ENCODE measurements at regions not wholly inside any gene's neighbourhood (a gene's known extent, or its start where the extent isn't known, plus 50 kb on each side); places are given as distances from the start of the nearest gene placed in this dataset.

- ATAC-seq: peak; percentile 99
- TF ChIP-seq ESRRG (CRISPR knock-in tag; IDR thresholded peaks at IDR 0.05) (no peak), CSDC2 (CRISPR knock-in tag; IDR thresholded peaks at IDR 0.05) (0 out of 2 replicates have a peak, but pooled peaks have one; percentile 45), ZFP30 (CRISPR knock-in tag; IDR thresholded peaks at IDR 0.05) (no peak), ISL1 (CRISPR knock-in tag; IDR thresholded peaks at IDR 0.05) (peak; percentile 99), GLIS3 (CRISPR knock-in tag; IDR thresholded peaks at IDR 0.05) (0 out of 2 replicates have a peak, but pooled peaks have one; percentile 85), OSR1 (CRISPR knock-in tag; IDR thresholded peaks at IDR 0.05) (no peak), ARNTL (CRISPR knock-in tag; IDR thresholded peaks at IDR 0.05; ENCODE audit: borderline replicate concordance, low read depth) (no peak), BACH2 (CRISPR knock-in tag; IDR thresholded peaks at IDR 0.05; ENCODE audit: borderline replicate concordance) (no peak), ZFP3 (CRISPR knock-in tag; IDR thresholded peaks at IDR 0.05) (peak; percentile 74), TSHZ2 (CRISPR knock-in tag; IDR thresholded peaks at IDR 0.05) (no peak; the same call in 1 of the 2 replicates), ZC3H10 (CRISPR knock-in tag; IDR thresholded peaks at IDR 0.05) (peak; percentile 38; the same call in 1 of the 2 replicates), PATZ1 (CRISPR knock-in tag; IDR thresholded peaks at IDR 0.05; ENCODE audit: borderline replicate concordance) (0 out of 2 replicates have a peak, but pooled peaks have one; percentile 48), POU6F1 (CRISPR knock-in tag; IDR thresholded peaks at IDR 0.05; ENCODE audit: borderline replicate concordance, low read depth) (no peak), CSRNP3 (CRISPR knock-in tag; IDR thresholded peaks at IDR 0.05) (no peak), ZNF565 (CRISPR knock-in tag; conservative IDR thresholded peaks at IDR 0.05; ENCODE audit: low read depth) (no peak), SNAI2 (CRISPR knock-in tag; IDR thresholded peaks at IDR 0.05) (no peak), PPARA (CRISPR knock-in tag; IDR thresholded peaks at IDR 0.05; ENCODE audit: borderline replicate concordance) (no peak)
Observed at GRCh38 chr5:99005506-99005905, 76.7 kb upstream of the CHD1 start.

DNA sequence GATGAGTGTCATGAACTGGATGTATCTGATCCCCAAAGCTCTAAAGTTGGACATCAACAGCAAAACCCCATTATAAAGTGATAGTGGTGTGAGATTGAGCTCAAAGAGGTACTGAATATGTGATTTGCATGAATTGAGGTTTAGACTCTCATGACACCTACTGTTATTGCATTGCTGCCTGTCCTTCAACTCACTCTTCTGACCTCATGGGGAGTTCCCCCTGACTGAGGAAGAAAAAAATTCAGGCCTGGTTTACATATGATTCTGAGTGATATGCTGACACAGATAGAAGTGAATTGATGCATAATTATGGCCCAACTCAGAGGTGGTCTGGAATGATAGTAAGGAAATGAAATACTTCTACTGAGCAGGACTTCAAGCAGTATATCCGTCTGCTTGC is 76.2 kb upstream of the CHD1 start:
- no peak for TF ChIP-seq TCF4 (CRISPR knock-in tag; IDR thresholded peaks at IDR 0.05; ENCODE audit: borderline replicate concordance)
- no peak for TF ChIP-seq ZFP30 (CRISPR knock-in tag; IDR thresholded peaks at IDR 0.05)
- TF ChIP-seq TOX (CRISPR knock-in tag; IDR thresholded peaks at IDR 0.05; ENCODE audit: borderline replicate concordance): no peak
- no peak for TF ChIP-seq ARNTL (CRISPR knock-in tag; IDR thresholded peaks at IDR 0.05; ENCODE audit: borderline replicate concordance, low read depth)
- no peak for TF ChIP-seq SNAI2 (CRISPR knock-in tag; IDR thresholded peaks at IDR 0.05)
- no peak for TF ChIP-seq GLIS3 (CRISPR knock-in tag; IDR thresholded peaks at IDR 0.05)
- no peak for TF ChIP-seq TSHZ2 (CRISPR knock-in tag; IDR thresholded peaks at IDR 0.05)
- no peak for TF ChIP-seq OSR1 (CRISPR knock-in tag; IDR thresholded peaks at IDR 0.05)
- TF ChIP-seq ZFP3 (CRISPR knock-in tag; IDR thresholded peaks at IDR 0.05): no peak
- TF ChIP-seq ESRRG (CRISPR knock-in tag; IDR thresholded peaks at IDR 0.05): no peak
- no peak for TF ChIP-seq ZNF70 (CRISPR knock-in tag; IDR thresholded peaks at IDR 0.05)
- TF ChIP-seq ZNF8 (CRISPR knock-in tag; IDR thresholded peaks at IDR 0.05): no peak
- no peak for TF ChIP-seq CSDC2 (CRISPR knock-in tag; IDR thresholded peaks at IDR 0.05)
- peak; percentile 20 for ATAC-seq

All from SK-N-SH treated with all-trans-retinoic acid at 6 μM for 48 hours (cell line).